Gastroesophageal sphincter (tissue), 3 donors: ENCODE measurements at regions not wholly inside any gene's neighbourhood (a gene's known extent, or its start where the extent isn't known, plus 50 kb on each side); places are given as distances from the start of the nearest gene placed in this dataset.

Experiments
- CTCF ChIP-seq, 4 experiments: fragments of 200-600 bp in 2 of 4; fragments of 450-650 bp in 2 of 4; sonication (generic) in 1 of 4; IDR thresholded peaks; one replicate each; pipeline ENCODE4 v1.5.1; 2017 to 2019; ENCODE audit warnings: antibody characterized with exemption in 4 of 4, mild to moderate bottlenecking in 2 of 4, moderate library complexity in 2 of 4
- EP300 ChIP-seq: sonication (generic); formaldehyde crosslinking; IDR thresholded peaks from one replicate; pipeline ENCODE4 v1.6.1; 2017; ENCODE audit warnings: antibody characterized with exemption, mild to moderate bottlenecking
- POLR2A ChIP-seq, 2 donors: fragments of 450-650 bp; IDR thresholded peaks; one replicate each; pipeline ENCODE4 v1.6.1; 2017; ENCODE audit warnings: antibody characterized with exemption in 2 of 2, mild to moderate bottlenecking in 2 of 2, moderate library complexity in 1 of 2
- POLR2AphosphoS5 ChIP-seq: sonication (generic); formaldehyde crosslinking; IDR thresholded peaks from one replicate; pipeline ENCODE4 v1.6.1; 2017; ENCODE audit warnings: antibody characterized with exemption

- TF ChIP-seq CTCF (IDR thresholded peaks at IDR 0.05), result no peak
- TF ChIP-seq POLR2A (IDR thresholded peaks at IDR 0.05), result no peak
- TF ChIP-seq EP300, result no peak
- TF ChIP-seq POLR2AphosphoS5, result no peak
These were observed 261.5 kb upstream of the TENM4 start for GRCh38 chr11:79702303-79702702.
